Stomach (tissue), 4 donors: ENCODE measurements at regions not wholly inside any gene's neighbourhood (a gene's known extent, or its start where the extent isn't known, plus 50 kb on each side); places are given as distances from the start of the nearest gene placed in this dataset.
"Not testable (repeated sequence)": the region's sequence is repeated elsewhere in the genome, so short reads cannot be mapped to it uniquely, and the experiment has no call there.

Source experiments
- EP300 ChIP-seq: sonication (generic); formaldehyde crosslinking; IDR thresholded peaks from one replicate; pipeline ENCODE4 v1.6.1; 2017; ENCODE audit warnings: antibody characterized with exemption
- POLR2A ChIP-seq, 4 donors: fragments of 450-650 bp; IDR thresholded peaks; one replicate each; pipeline ENCODE4 v1.6.1; 2016; ENCODE audit warnings: antibody characterized with exemption in 4 of 4, control low read depth in 2 of 4, mild to moderate bottlenecking in 1 of 4, moderate library complexity in 1 of 4
- POLR2AphosphoS5 ChIP-seq, 3 donors: sonication (generic); formaldehyde crosslinking; IDR thresholded peaks; one replicate each; pipeline ENCODE4 v1.6.1; 2016; ENCODE audit warnings: antibody characterized with exemption in 3 of 3
- TF ChIP-seq, protein P1 (sequence below), 7 experiments: fragments of 450-650 bp in 4 of 7; fragments of 200-600 bp in 3 of 7; sonication (generic) in 3 of 7; IDR thresholded peaks; one replicate each; pipeline ENCODE4 v1.5.1; 2016 to 2019; ENCODE audit warnings: antibody characterized with exemption in 7 of 7, control low read depth in 2 of 7, mild to moderate bottlenecking in 1 of 7

DNA sequence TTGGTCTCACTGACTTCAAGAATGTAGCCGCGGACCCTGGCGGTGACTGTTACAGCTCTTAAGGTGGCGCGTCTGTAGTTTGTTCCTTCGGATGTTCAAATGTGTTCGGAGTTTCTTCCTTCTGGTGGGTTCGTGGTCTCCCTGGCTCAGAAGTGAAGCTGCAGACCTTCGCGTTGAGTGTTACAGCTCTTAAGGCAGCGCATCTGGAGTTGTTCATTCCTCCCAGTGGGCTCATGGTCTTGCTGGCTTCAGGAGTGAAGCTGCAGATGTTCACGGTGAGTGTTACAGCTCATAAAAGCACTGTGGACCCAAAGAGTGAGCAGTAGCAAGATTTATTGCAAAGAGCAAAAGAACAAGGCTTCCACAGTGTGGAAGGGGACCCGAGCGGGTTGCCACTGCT is 2067.0 kb upstream of the CDH6 start:
- TF ChIP-seq, protein P1, sequence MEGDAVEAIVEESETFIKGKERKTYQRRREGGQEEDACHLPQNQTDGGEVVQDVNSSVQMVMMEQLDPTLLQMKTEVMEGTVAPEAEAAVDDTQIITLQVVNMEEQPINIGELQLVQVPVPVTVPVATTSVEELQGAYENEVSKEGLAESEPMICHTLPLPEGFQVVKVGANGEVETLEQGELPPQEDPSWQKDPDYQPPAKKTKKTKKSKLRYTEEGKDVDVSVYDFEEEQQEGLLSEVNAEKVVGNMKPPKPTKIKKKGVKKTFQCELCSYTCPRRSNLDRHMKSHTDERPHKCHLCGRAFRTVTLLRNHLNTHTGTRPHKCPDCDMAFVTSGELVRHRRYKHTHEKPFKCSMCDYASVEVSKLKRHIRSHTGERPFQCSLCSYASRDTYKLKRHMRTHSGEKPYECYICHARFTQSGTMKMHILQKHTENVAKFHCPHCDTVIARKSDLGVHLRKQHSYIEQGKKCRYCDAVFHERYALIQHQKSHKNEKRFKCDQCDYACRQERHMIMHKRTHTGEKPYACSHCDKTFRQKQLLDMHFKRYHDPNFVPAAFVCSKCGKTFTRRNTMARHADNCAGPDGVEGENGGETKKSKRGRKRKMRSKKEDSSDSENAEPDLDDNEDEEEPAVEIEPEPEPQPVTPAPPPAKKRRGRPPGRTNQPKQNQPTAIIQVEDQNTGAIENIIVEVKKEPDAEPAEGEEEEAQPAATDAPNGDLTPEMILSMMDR (IDR thresholded peaks at IDR 0.05), result not testable (repeated sequence)
- TF ChIP-seq POLR2AphosphoS5 (IDR thresholded peaks at IDR 0.05); POLR2A (IDR thresholded peaks at IDR 0.05); EP300: not testable (repeated sequence)
